ENCODE measurements at regions not wholly inside any gene's neighbourhood (a gene's known extent, or its start where the extent isn't known, plus 50 kb on each side); places are given as distances from the start of the nearest gene placed in this dataset.
"Not testable (repeated sequence)": the region's sequence is repeated elsewhere in the genome, so short reads cannot be mapped to it uniquely, and the experiment has no call there.

- H3K9me3 Mint-ChIP-seq: no peaks in the 10 kb centered on the region
Measured at GRCh38 chr6:27854421-27854820, 57.8 kb downstream of the OR2B2 start.

GRCh38 chr6:27851440-27851839 is 60.8 kb downstream of the OR2B2 start:
- Mint-ChIP-seq H3K36me3 (no peaks in the 10 kb centered on the region), H3K4me1 (peaks cover 0 to 7% (median 1%) of the 10 kb centered on the region in 3 donors), H3K9me3 (no peaks in the 10 kb centered on the region), H3K4me3 (no peak overlapping the region), H3K27ac (no peak overlapping the region), H3K27me3 (no peaks in the 10 kb centered on the region)

More at GRCh38 chr6:27854421-27854820, 57.8 kb downstream of the OR2B2 start:
- H3K4me3 Mint-ChIP-seq: no peak overlapping the region
- H3K36me3 Mint-ChIP-seq: no peaks in the 10 kb centered on the region
- H3K4me1 Mint-ChIP-seq: peaks cover 0 to 7% (median 0%) of the 10 kb centered on the region in 3 donors
- no peaks in the 10 kb centered on the region for H3K27me3 Mint-ChIP-seq
- H3K27ac Mint-ChIP-seq: no peak overlapping the region

DNA sequence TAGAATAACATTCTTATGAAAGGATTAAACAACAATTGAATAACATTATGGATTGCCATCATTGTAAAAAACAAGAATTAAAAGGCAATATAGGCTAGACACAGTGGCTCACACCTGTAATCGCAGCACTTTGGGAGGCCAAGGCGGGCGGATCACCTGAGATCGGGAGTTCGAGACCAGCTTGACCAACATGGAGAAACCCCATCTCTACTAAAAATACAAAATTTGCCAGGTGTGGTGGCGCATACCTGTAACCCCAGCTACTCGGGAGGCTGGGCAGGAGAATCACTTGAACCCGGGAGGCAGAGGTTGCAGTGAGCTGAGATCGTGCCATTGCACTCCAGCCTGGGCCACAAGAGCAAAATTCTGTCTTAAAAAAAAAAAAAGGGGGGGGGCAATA is 63.2 kb downstream of the OR2B2 start:
- not testable (repeated sequence) for H3K27ac Mint-ChIP-seq, H3K36me3 Mint-ChIP-seq, H3K4me1 Mint-ChIP-seq, H3K9me3 Mint-ChIP-seq, H3K4me3 Mint-ChIP-seq, H3K27me3 Mint-ChIP-seq

DNA sequence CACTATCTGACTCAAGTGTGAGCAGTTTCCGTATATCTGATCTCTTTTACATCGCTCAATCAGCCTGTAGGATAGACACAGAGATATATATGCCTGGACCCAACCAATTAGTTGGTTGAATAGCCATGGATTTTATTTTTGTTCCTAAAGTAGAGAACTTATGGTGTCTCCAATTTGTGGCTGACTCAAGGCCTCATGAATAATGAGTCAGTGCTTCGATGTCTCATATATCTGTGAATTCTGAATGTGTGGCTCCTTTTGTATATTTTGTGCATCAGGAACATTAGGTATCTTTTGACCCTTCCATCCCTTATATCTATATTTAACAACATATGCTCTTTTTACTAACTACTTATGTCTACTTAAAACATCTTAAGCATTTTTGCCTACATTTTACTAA is 64.5 kb downstream of the OR2B2 start:
- Mint-ChIP-seq H3K27ac (no peak overlapping the region), H3K36me3 (no peaks in the 10 kb centered on the region), H3K9me3 (no peaks in the 10 kb centered on the region), H3K27me3 (no peaks in the 10 kb centered on the region), H3K4me3 (no peak overlapping the region), H3K4me1 (peaks cover 0 to 1% (median 0%) of the 10 kb centered on the region in 3 donors)

DNA sequence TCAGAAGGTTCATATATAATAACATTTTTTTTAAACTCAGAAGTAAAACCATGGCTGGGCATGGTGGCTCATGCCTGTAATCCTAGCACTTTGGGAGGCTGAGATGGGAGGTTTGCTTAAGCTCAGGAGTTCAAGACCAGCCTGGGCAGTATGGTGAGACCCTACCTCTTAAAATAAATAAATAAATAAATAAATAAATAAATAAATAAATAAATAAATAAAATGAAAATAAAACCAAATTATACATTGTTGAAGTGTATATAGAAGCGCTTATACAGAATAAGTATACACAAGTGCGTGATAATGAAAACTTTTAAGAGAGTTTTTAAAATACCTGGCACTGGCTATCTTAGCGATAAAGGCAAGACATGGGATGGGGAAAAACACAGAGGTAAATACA is 71.6 kb downstream of the OR2B2 start:
- no peaks in the 10 kb centered on the region for H3K27me3 Mint-ChIP-seq
- H3K27ac Mint-ChIP-seq: no peak overlapping the region
- no peak overlapping the region for H3K4me3 Mint-ChIP-seq
- H3K9me3 Mint-ChIP-seq: no peaks in the 10 kb centered on the region
- no peaks in the 10 kb centered on the region for H3K36me3 Mint-ChIP-seq
- peaks cover 3 to 11% (median 10%) of the 10 kb centered on the region in 3 donors for H3K4me1 Mint-ChIP-seq

DNA sequence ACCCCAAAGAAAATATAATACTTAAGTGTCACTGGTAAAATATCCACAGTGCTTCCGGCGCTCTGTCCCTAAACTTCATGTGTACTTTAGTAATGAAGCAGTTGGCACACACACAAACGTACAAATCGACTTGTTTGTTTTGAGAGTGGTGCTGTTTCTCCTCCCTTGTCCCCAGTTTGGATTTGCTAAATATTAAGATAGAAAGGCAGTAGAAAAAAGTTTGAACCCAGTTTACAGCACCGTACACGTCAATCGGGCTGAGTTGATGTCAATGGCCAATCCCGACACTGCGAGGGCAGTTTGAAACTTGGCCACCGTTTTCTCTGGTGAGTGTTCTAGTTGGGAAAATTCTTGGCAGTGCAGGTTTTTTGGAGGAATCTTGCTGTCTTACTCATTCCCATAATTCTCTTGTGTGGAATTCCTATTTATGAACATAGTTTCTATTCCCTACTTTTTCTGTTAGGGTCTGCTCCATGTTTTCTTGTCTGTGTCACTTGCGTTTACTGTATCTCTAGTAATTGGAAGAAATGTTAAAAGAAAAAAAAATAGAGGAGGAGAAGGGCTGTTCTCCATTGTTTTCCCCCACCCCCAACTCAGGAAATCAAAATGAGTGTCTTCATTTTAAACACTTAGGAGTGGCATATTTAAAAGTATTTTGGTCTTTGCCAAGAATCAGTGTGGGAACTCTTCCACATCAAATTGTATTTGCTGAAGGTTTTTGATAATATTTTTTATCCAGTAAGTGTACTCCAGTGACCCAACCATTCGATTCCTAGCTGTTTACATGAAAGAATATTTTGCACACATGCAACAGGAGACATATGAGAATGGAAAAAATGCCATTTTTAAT is 72.3 kb downstream of the OR2B2 start:
- Mint-ChIP-seq H3K4me3 (no peak overlapping the region), H3K36me3 (no peaks in the 10 kb centered on the region), H3K4me1 (peaks cover 7 to 16% (median 15%) of the 10 kb centered on the region in 3 donors), H3K27me3 (no peaks in the 10 kb centered on the region), H3K27ac (no peak overlapping the region), H3K9me3 (no peaks in the 10 kb centered on the region)

GRCh38 chr6:27838945-27839625 is 73.1 kb downstream of the OR2B2 start:
- H3K27ac Mint-ChIP-seq: no peak overlapping the region
- H3K9me3 Mint-ChIP-seq: no peaks in the 10 kb centered on the region
- peaks cover 8 to 19% (median 16%) of the 10 kb centered on the region in 3 donors for H3K4me1 Mint-ChIP-seq
- no peaks in the 10 kb centered on the region for H3K27me3 Mint-ChIP-seq
- no peaks in the 10 kb centered on the region for H3K36me3 Mint-ChIP-seq
- no peak overlapping the region for H3K4me3 Mint-ChIP-seq

DNA sequence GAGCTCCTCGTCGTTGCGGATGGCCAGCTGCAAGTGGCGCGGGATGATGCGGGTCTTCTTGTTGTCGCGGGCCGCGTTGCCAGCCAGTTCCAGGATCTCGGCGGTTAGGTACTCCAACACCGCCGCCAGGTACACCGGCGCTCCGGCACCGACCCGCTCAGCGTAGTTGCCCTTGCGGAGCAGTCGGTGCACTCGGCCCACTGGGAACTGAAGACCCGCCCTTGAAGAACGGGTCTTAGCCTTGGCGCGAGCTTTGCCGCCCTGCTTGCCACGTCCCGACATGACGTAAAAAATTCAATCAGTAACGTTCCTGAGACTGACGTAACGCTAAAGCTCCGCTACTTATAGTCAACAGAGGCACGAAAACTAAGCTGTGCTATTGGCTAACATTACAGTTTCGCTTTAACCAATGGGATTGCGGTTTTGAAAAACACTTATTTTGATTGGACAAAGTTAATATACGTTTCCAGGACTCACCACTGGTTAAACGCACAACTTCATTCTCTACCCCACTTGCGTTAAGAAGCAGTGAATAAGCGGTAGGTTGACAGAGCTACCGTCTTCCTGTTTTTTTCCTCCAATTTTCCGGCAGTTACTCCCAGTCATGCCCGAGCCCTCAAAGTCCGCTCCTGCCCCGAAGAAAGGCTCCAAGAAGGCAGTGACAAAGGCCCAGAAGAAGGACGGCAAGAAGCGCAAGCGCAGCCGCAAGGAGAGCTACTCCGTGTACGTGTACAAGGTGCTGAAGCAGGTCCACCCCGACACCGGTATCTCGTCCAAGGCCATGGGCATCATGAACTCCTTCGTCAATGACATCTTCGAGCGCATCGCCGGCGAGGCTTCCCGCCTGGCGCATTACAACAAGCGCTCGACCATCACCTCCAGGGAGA is 73.9 kb downstream of the OR2B2 start:
- H3K27me3 Mint-ChIP-seq: no peaks in the 10 kb centered on the region
- H3K36me3 Mint-ChIP-seq: no peaks in the 10 kb centered on the region
- H3K9me3 Mint-ChIP-seq: no peaks in the 10 kb centered on the region
- no peak overlapping the region for H3K27ac Mint-ChIP-seq
- H3K4me1 Mint-ChIP-seq: peaks cover 8 to 19% (median 16%) of the 10 kb centered on the region in 3 donors
- no peak overlapping the region for H3K4me3 Mint-ChIP-seq

DNA sequence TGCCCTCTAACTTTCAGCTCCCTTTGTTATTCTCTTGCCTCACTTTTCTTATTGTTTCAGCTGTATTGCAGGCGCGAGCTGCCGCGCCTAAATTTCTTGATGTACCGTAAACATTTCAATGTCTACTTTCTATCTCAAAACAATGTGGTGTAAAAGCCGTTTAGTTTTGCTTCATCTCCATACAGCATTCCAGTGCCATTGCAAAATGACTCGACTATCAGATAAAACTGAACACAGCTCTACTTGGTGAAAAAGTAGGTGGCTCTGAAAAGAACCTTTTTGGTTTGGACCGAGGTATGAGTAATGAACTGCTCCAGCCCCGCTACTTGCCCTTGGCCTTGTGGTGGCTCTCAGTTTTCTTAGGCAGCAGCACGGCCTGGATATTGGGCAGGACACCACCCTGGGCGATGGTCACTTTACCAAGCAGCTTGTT is 74.6 kb downstream of the OR2B2 start:
- Mint-ChIP-seq H3K4me1 (peaks cover 8 to 19% (median 16%) of the 10 kb centered on the region in 3 donors), H3K27me3 (no peaks in the 10 kb centered on the region), H3K9me3 (no peaks in the 10 kb centered on the region), H3K27ac (no peak overlapping the region), H3K4me3 (no peak overlapping the region), H3K36me3 (no peaks in the 10 kb centered on the region)

GRCh38 chr6:27836783-27837624 is 75.2 kb downstream of the OR2B2 start:
- no peak overlapping the region for H3K4me3 Mint-ChIP-seq
- no peaks in the 10 kb centered on the region for H3K27me3 Mint-ChIP-seq
- H3K27ac Mint-ChIP-seq: no peak overlapping the region
- H3K9me3 Mint-ChIP-seq: no peaks in the 10 kb centered on the region
- H3K36me3 Mint-ChIP-seq: no peaks in the 10 kb centered on the region
- peaks cover 8 to 19% (median 16%) of the 10 kb centered on the region in 3 donors for H3K4me1 Mint-ChIP-seq

DNA sequence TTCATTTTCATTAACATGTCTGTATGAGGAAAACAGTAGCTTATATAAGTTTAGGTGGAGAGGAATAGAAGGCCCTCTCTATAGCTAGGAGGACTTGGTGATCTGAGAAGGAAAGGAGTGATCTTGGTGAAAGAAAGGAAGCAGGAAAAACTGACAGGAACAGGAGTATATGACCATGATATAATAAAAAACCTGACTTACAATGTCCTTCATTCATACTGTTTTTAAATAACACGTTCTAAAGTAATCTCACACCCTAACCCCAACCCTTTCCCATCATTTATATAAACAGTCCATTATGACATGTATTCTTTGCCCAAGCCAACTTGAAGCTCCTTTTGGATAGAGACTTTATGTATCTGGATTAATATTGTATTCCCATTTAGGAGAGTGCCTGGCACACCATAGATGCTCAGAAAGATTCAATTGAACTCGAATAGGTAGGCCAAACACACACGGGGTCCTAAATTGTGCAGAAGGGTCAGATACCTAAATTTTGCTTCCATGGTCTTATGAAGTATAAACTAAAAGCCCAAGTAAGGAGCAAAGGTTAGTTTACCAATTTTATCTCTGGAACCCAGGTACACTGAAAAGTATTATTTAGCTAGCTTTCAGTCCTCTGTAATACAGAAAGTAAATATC is 75.9 kb downstream of the OR2B2 start:
- Mint-ChIP-seq H3K27me3 (no peaks in the 10 kb centered on the region), H3K9me3 (no peaks in the 10 kb centered on the region), H3K27ac (no peak overlapping the region), H3K4me3 (no peak overlapping the region), H3K4me1 (peaks cover 14 to 21% (median 20%) of the 10 kb centered on the region in 3 donors), H3K36me3 (peaks cover 3% of the 10 kb centered on the region)

- Mint-ChIP-seq H3K27me3 (no peaks in the 10 kb centered on the region), H3K4me1 (peaks cover 25 to 26% (median 26%) of the 10 kb centered on the region in 3 donors), H3K4me3 (peak overlapping the region in 2 of 4 donors; percentile 70), H3K27ac (peak overlapping the region in 2 of 3 donors; percentile 31 to 80), H3K9me3 (no peaks in the 10 kb centered on the region), H3K36me3 (peaks cover 3% of the 10 kb centered on the region)
Measured at GRCh38 chr6:27834879-27835549, 77.2 kb downstream of the OR2B2 start.

DNA sequence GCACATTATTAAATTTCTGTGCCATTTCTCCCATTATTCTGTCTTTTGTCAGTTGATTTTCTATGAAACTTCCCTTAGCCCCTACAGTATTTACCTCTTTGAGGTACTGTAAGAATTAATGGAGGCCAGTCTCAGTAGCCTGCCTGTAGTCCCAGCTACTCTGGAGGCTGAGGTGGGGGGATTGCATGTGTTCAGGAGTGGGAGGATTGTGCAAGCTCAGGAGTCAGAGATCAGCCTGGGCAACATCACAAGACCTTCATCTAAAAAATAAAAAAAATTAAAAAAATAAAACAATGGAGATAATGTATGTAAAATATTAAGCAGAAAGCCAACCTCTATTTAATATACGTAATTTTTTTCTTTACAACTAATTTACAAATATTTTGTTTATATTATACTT is 77.8 kb downstream of the OR2B2 start:
- no peaks in the 10 kb centered on the region for H3K27me3 Mint-ChIP-seq
- no peaks in the 10 kb centered on the region for H3K9me3 Mint-ChIP-seq
- H3K27ac Mint-ChIP-seq: peak overlapping the region in 1 of 3 donors; percentile 80
- peak overlapping the region in 1 of 4 donors; percentile 18 for H3K4me3 Mint-ChIP-seq
- peaks cover 3% of the 10 kb centered on the region for H3K36me3 Mint-ChIP-seq
- peaks cover 27 to 30% (median 27%) of the 10 kb centered on the region in 3 donors for H3K4me1 Mint-ChIP-seq
